ENCODE measurements at regions not wholly inside any gene's neighbourhood (a gene's known extent, or its start where the extent isn't known, plus 50 kb on each side); places are given as distances from the start of the nearest gene placed in this dataset.

GRCh38 chr14:101183376-101184103 is 280.0 kb upstream of the RTL1 start:
- DNase-seq (no peak), ATAC-seq (ENCODE audit: low read depth in 2 of 2) (no peak)
- Mint-ChIP-seq H3K4me3 (no peak overlapping the region), H3K4me1 (no peaks in the 10 kb centered on the region), H3K36me3 (peaks cover 0 to 7% of the 10 kb centered on the region in 2 donors), H3K27me3 (peaks cover 0 to 8% (median 0%) of the 10 kb centered on the region in 3 donors), H3K9me3 (peaks cover 0 to 6% (median 3%) of the 10 kb centered on the region in 7 donors), H3K27ac (no peak overlapping the region)

GRCh38 chr14:101184104-101184455 is 280.6 kb upstream of the RTL1 start:
- Mint-ChIP-seq H3K36me3 (peaks cover 0 to 7% of the 10 kb centered on the region in 2 donors), H3K27me3 (peaks cover 0 to 8% (median 0%) of the 10 kb centered on the region in 3 donors), H3K4me1 (no peaks in the 10 kb centered on the region), H3K9me3 (peaks cover 0 to 6% (median 3%) of the 10 kb centered on the region in 7 donors), H3K27ac (no peak overlapping the region), H3K4me3 (no peak overlapping the region)
- ATAC-seq (ENCODE audit: low read depth in 2 of 2): no peak
- no peak for DNase-seq

- peak overlapping the region in 2 of 6 donors; percentile 61 to 82 for H3K27ac Mint-ChIP-seq
- peaks cover 0 to 8% (median 0%) of the 10 kb centered on the region in 3 donors for H3K27me3 Mint-ChIP-seq
- no peak for DNase-seq
- H3K36me3 Mint-ChIP-seq: peaks cover 0 to 7% of the 10 kb centered on the region in 2 donors
- peaks cover 0 to 6% (median 5%) of the 10 kb centered on the region in 7 donors for H3K9me3 Mint-ChIP-seq
- H3K4me1 Mint-ChIP-seq: no peaks in the 10 kb centered on the region
- no peak for ATAC-seq (ENCODE audit: low read depth in 2 of 2)
- no peak overlapping the region for H3K4me3 Mint-ChIP-seq
These were observed 281.1 kb upstream of the RTL1 start for GRCh38 chr14:101184572-101184971.

GRCh38 chr14:101185073-101185835 is 281.7 kb upstream of the RTL1 start:
- ATAC-seq (ENCODE audit: low read depth in 2 of 2): no peak
- H3K4me1 Mint-ChIP-seq: no peaks in the 10 kb centered on the region
- H3K4me3 Mint-ChIP-seq: no peak overlapping the region
- DNase-seq: no peak
- H3K9me3 Mint-ChIP-seq: peaks cover 0 to 10% (median 5%) of the 10 kb centered on the region in 7 donors
- peaks cover 0 to 2% of the 10 kb centered on the region in 2 donors for H3K36me3 Mint-ChIP-seq
- H3K27ac Mint-ChIP-seq: peak overlapping the region in 1 of 6 donors; percentile 62
- peaks cover 0 to 8% (median 0%) of the 10 kb centered on the region in 3 donors for H3K27me3 Mint-ChIP-seq

GRCh38 chr14:101185946-101186345 is 282.4 kb upstream of the RTL1 start:
- ATAC-seq (ENCODE audit: low read depth in 2 of 2): no peak
- H3K27ac Mint-ChIP-seq: peak overlapping the region in 1 of 6 donors; percentile 58
- no peak for DNase-seq
- peaks cover 0 to 8% (median 0%) of the 10 kb centered on the region in 3 donors for H3K27me3 Mint-ChIP-seq
- H3K4me3 Mint-ChIP-seq: no peak overlapping the region
- no peaks in the 10 kb centered on the region for H3K4me1 Mint-ChIP-seq
- H3K36me3 Mint-ChIP-seq: no peaks in the 10 kb centered on the region
- H3K9me3 Mint-ChIP-seq: peaks cover 0 to 10% (median 5%) of the 10 kb centered on the region in 7 donors

- DNase-seq: no peak
- H3K4me1 Mint-ChIP-seq: no peaks in the 10 kb centered on the region
- H3K4me3 Mint-ChIP-seq: no peak overlapping the region
- peaks cover 0 to 8% (median 0%) of the 10 kb centered on the region in 3 donors for H3K27me3 Mint-ChIP-seq
- H3K36me3 Mint-ChIP-seq: no peaks in the 10 kb centered on the region
- H3K27ac Mint-ChIP-seq: peak overlapping the region in 1 of 6 donors; percentile 44
- ATAC-seq (ENCODE audit: low read depth in 2 of 2): no peak
- H3K9me3 Mint-ChIP-seq: peaks cover 0 to 10% (median 5%) of the 10 kb centered on the region in 7 donors
These were observed 283.0 kb upstream of the RTL1 start for GRCh38 chr14:101186544-101186943.

- Mint-ChIP-seq H3K27ac (no peak overlapping the region), H3K4me1 (no peaks in the 10 kb centered on the region), H3K27me3 (peaks cover 0 to 8% (median 0%) of the 10 kb centered on the region in 3 donors), H3K4me3 (no peak overlapping the region), H3K36me3 (no peaks in the 10 kb centered on the region), H3K9me3 (peaks cover 0 to 10% (median 2%) of the 10 kb centered on the region in 7 donors)
- DNase-seq (no peak), ATAC-seq (ENCODE audit: low read depth in 2 of 2) (no peak)
These were observed 283.7 kb upstream of the RTL1 start for GRCh38 chr14:101186992-101187815.

- Mint-ChIP-seq H3K36me3 (no peaks in the 10 kb centered on the region), H3K4me3 (no peak overlapping the region), H3K9me3 (peaks cover 0 to 8% (median 0%) of the 10 kb centered on the region in 7 donors), H3K4me1 (no peaks in the 10 kb centered on the region), H3K27me3 (peaks cover 0 to 8% (median 0%) of the 10 kb centered on the region in 3 donors), H3K27ac (no peak overlapping the region)
- DNase-seq: no peak
- ATAC-seq (ENCODE audit: low read depth in 2 of 2): no peak
These were observed 284.5 kb upstream of the RTL1 start for GRCh38 chr14:101187816-101188570.

GRCh38 chr14:101188571-101188915 is 285.0 kb upstream of the RTL1 start:
- H3K9me3 Mint-ChIP-seq: peaks cover 0 to 8% (median 0%) of the 10 kb centered on the region in 7 donors
- H3K27ac Mint-ChIP-seq: no peak overlapping the region
- ATAC-seq (ENCODE audit: low read depth in 2 of 2): no peak
- H3K4me3 Mint-ChIP-seq: no peak overlapping the region
- no peaks in the 10 kb centered on the region for H3K36me3 Mint-ChIP-seq
- DNase-seq: no peak
- no peaks in the 10 kb centered on the region for H3K4me1 Mint-ChIP-seq
- peaks cover 0 to 8% (median 0%) of the 10 kb centered on the region in 3 donors for H3K27me3 Mint-ChIP-seq

- Mint-ChIP-seq H3K27ac (no peak overlapping the region), H3K9me3 (peaks cover 0 to 8% (median 0%) of the 10 kb centered on the region in 7 donors), H3K27me3 (peaks cover 0 to 8% (median 0%) of the 10 kb centered on the region in 3 donors), H3K4me3 (no peak overlapping the region), H3K4me1 (no peaks in the 10 kb centered on the region), H3K36me3 (no peaks in the 10 kb centered on the region)
- DNase-seq (no peak), ATAC-seq (ENCODE audit: low read depth in 2 of 2) (no peak)
These were observed 285.7 kb upstream of the RTL1 start for GRCh38 chr14:101189266-101189665.

GRCh38 chr14:101189962-101190560 is 286.5 kb upstream of the RTL1 start:
- Mint-ChIP-seq H3K4me3 (peak overlapping the region in 1 of 8 donors; percentile 41), H3K27ac (no peak overlapping the region), H3K27me3 (peaks cover 0 to 8% (median 0%) of the 10 kb centered on the region in 3 donors), H3K9me3 (peaks cover 0 to 8% (median 0%) of the 10 kb centered on the region in 7 donors), H3K4me1 (no peaks in the 10 kb centered on the region), H3K36me3 (no peaks in the 10 kb centered on the region)
- ATAC-seq (ENCODE audit: low read depth in 2 of 2) (no peak), DNase-seq (no peak)

GRCh38 chr14:101191101-101191720 is 287.7 kb upstream of the RTL1 start:
- H3K9me3 Mint-ChIP-seq: peaks cover 0 to 8% (median 0%) of the 10 kb centered on the region in 7 donors
- no peak overlapping the region for H3K4me3 Mint-ChIP-seq
- no peak for DNase-seq
- no peak for ATAC-seq (ENCODE audit: low read depth in 2 of 2)
- no peaks in the 10 kb centered on the region for H3K4me1 Mint-ChIP-seq
- no peaks in the 10 kb centered on the region for H3K27me3 Mint-ChIP-seq
- H3K27ac Mint-ChIP-seq: no peak overlapping the region
- H3K36me3 Mint-ChIP-seq: no peaks in the 10 kb centered on the region

All from naive B cell (primary cell).